ENCODE measurements at regions not wholly inside any gene's neighbourhood (a gene's known extent, or its start where the extent isn't known, plus 50 kb on each side); places are given as distances from the start of the nearest gene placed in this dataset.

- no peak for TF ChIP-seq CTCF (IDR thresholded peaks at IDR 0.05)
- TF ChIP-seq POLR2A (IDR thresholded peaks at IDR 0.05) = no peak
Observed at GRCh38 chr7:25762511-25763462, 389.2 kb upstream of the NFE2L3 start.
